HepG2 (cell line): ENCODE measurements at regions not wholly inside any gene's neighbourhood (a gene's known extent, or its start where the extent isn't known, plus 50 kb on each side); places are given as distances from the start of the nearest gene placed in this dataset.

ENCODE experiments used
- CTCF ChIP-seq: sonication (generic); formaldehyde crosslinking; IDR thresholded peaks from 2 replicates; pipeline ENCODE4 v1.5.0; 2020; ENCODE audit warnings: mild to moderate bottlenecking, missing genetic modification reagents, moderate library complexity
- ELF1 ChIP-seq: sonication (generic); formaldehyde crosslinking; IDR thresholded peaks from 2 replicates; pipeline ENCODE4 v1.4.0; 2020; ENCODE audit warnings: missing genetic modification reagents
- NRL ChIP-seq: sonication (generic); formaldehyde crosslinking; IDR thresholded peaks from 2 replicates; pipeline ENCODE4 v1.5.0; 2020; ENCODE audit warnings: missing genetic modification reagents, mild to moderate bottlenecking, moderate library complexity, borderline replicate concordance
- ZNF792 ChIP-seq: IDR thresholded peaks from 2 replicates; pipeline ENCODE4 v1.6.1; 2016
- TF ChIP-seq, protein P1 (sequence below): sonication (generic); formaldehyde crosslinking; IDR thresholded peaks from 2 replicates; pipeline ENCODE4 v1.4.0; 2020; ENCODE audit warnings: missing genetic modification reagents

DNA sequence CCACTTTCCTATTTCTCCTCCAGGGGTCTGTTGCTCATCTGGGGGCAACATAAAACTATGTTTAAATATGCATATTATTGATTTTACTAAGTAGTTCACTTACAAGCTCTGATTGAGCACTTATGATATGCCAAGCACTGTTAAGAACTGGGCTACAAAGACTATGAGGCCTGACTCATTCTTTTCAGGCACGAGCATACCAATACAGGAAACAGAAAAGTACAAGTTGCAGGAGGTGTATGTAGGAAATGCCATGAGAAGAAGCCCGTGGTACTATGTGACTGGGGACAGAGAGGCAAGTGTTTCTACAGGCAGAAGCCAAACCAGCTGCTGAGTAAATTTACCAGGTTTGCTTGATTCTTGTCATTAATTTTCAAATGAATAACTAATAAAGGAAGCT is 120.4 kb upstream of the PTGFR start:
- TF ChIP-seq ELF1 = no peak
- TF ChIP-seq, protein P1, sequence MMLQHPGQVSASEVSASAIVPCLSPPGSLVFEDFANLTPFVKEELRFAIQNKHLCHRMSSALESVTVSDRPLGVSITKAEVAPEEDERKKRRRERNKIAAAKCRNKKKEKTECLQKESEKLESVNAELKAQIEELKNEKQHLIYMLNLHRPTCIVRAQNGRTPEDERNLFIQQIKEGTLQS (CRISPR knock-in tag) = no peak
- no peak for TF ChIP-seq ZNF792 (CRISPR knock-in tag)
- no peak for TF ChIP-seq CTCF (CRISPR knock-in tag)
- no peak for TF ChIP-seq NRL (CRISPR knock-in tag)
